ENCODE measurements at regions not wholly inside any gene's neighbourhood (a gene's known extent, or its start where the extent isn't known, plus 50 kb on each side); places are given as distances from the start of the nearest gene placed in this dataset.

DNA sequence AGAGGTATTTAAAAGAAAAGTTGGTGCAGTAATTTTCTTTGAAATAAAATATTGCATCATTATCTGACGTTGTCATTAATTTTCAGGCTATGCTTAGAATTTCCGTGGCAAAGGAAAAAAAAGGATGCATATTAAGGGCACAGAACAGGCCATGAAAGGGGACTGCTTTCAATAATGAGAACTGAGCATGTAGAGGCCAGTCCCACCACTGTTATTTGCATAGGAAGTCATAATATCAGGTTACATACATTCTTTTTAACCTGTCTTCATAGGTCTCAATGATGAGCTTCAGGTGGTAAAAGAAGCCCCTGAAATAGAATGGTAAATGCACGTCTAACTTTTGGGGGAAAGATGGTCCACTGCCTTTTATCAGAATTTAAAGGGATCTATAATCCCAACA is 272.1 kb upstream of the ALCAM start:
- Histone ChIP-seq H2AFZ (ENCODE audit: low read length) (no peak overlapping the region), H3K79me2 (ENCODE audit: insufficient read depth, low read length) (no peaks in the 10 kb centered on the region), H3K27me3 (ENCODE audit: insufficient read depth, low read length) (no peaks in the 10 kb centered on the region), H3K4me3 (ENCODE audit: insufficient read depth, low read length) (no peak overlapping the region), H3K4me1 (ENCODE audit: insufficient read depth, low read length) (no peaks in the 10 kb centered on the region), H3K27ac (ENCODE audit: low read depth, low read length) (no peak overlapping the region), H3K9me3 (ENCODE audit: low read depth, low read length) (no peaks in the 10 kb centered on the region), H4K20me1 (ENCODE audit: insufficient read depth, low read length) (no peaks in the 10 kb centered on the region), H3K36me3 (ENCODE audit: insufficient read depth, low read length) (no peaks in the 10 kb centered on the region), H3K4me2 (ENCODE audit: insufficient read depth, low read length) (no peak overlapping the region)
- DNase-seq (ENCODE audit: insufficient read length, low spot score, missing footprints): no peak
- TF ChIP-seq, protein P1, sequence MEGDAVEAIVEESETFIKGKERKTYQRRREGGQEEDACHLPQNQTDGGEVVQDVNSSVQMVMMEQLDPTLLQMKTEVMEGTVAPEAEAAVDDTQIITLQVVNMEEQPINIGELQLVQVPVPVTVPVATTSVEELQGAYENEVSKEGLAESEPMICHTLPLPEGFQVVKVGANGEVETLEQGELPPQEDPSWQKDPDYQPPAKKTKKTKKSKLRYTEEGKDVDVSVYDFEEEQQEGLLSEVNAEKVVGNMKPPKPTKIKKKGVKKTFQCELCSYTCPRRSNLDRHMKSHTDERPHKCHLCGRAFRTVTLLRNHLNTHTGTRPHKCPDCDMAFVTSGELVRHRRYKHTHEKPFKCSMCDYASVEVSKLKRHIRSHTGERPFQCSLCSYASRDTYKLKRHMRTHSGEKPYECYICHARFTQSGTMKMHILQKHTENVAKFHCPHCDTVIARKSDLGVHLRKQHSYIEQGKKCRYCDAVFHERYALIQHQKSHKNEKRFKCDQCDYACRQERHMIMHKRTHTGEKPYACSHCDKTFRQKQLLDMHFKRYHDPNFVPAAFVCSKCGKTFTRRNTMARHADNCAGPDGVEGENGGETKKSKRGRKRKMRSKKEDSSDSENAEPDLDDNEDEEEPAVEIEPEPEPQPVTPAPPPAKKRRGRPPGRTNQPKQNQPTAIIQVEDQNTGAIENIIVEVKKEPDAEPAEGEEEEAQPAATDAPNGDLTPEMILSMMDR (IDR thresholded peaks at IDR 0.05; ENCODE audit: extremely low read depth, low read depth, low read length): no peak

DNA sequence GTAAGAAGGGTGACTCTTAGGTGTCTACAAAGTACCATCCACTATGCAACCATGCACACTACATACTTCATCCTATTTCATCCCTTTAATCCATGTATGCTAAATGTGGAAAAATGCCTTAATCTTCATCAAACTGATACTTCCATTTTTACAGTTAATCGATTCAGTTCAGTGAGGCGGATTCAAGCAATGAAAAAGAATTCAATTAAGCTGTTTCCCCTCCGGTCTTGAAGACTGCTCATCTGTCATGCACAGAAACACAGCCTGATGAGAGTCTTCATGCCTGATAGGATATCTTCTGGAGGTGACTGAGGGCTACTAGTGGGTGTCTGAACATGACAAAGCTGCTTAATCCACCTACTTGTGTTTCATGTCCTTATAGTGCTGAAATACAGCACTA is 270.6 kb upstream of the ALCAM start:
- Histone ChIP-seq H2AFZ (ENCODE audit: low read length) (no peak overlapping the region), H3K4me2 (ENCODE audit: insufficient read depth, low read length) (no peak overlapping the region), H4K20me1 (ENCODE audit: insufficient read depth, low read length) (no peaks in the 10 kb centered on the region), H3K79me2 (ENCODE audit: insufficient read depth, low read length) (no peaks in the 10 kb centered on the region), H3K36me3 (ENCODE audit: insufficient read depth, low read length) (no peaks in the 10 kb centered on the region), H3K27ac (ENCODE audit: low read depth, low read length) (no peak overlapping the region), H3K4me1 (ENCODE audit: insufficient read depth, low read length) (no peaks in the 10 kb centered on the region), H3K27me3 (ENCODE audit: insufficient read depth, low read length) (no peaks in the 10 kb centered on the region), H3K9me3 (ENCODE audit: low read depth, low read length) (no peaks in the 10 kb centered on the region), H3K4me3 (ENCODE audit: insufficient read depth, low read length) (no peak overlapping the region)
- TF ChIP-seq, protein P1 (IDR thresholded peaks at IDR 0.05; ENCODE audit: extremely low read depth, low read depth, low read length): no peak
- DNase-seq (ENCODE audit: insufficient read length, low spot score, missing footprints): no peak

DNA sequence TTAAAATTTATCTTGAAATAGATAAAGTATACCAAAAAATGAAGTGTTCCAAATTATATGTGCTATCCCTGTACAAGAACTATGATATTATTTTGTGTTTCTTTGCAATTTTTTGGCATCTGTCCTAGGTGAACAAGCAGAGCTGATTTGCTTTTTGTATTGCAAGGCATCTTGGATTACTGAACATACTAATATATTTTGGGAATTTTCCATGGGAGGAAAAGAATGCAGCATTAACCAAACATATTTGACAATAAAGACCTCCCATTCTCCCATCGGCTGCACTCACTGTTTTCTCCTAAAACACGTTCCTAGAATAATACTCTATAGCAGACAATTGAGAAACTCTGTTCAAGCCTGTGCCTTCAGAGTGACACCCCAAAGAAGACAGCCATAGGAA is 265.1 kb upstream of the ALCAM start:
- Histone ChIP-seq H3K4me1 (ENCODE audit: insufficient read depth, low read length) (no peaks in the 10 kb centered on the region), H3K4me2 (ENCODE audit: insufficient read depth, low read length) (no peak overlapping the region), H3K27me3 (ENCODE audit: insufficient read depth, low read length) (no peaks in the 10 kb centered on the region), H3K27ac (ENCODE audit: low read depth, low read length) (no peak overlapping the region), H4K20me1 (ENCODE audit: insufficient read depth, low read length) (no peaks in the 10 kb centered on the region), H3K36me3 (ENCODE audit: insufficient read depth, low read length) (no peaks in the 10 kb centered on the region), H2AFZ (ENCODE audit: low read length) (no peak overlapping the region), H3K79me2 (ENCODE audit: insufficient read depth, low read length) (no peaks in the 10 kb centered on the region), H3K9me3 (ENCODE audit: low read depth, low read length) (no peaks in the 10 kb centered on the region), H3K4me3 (ENCODE audit: insufficient read depth, low read length) (no peak overlapping the region)
- no peak for DNase-seq (ENCODE audit: insufficient read length, low spot score, missing footprints)
- TF ChIP-seq, protein P1 (IDR thresholded peaks at IDR 0.05; ENCODE audit: extremely low read depth, low read depth, low read length): no peak

DNA sequence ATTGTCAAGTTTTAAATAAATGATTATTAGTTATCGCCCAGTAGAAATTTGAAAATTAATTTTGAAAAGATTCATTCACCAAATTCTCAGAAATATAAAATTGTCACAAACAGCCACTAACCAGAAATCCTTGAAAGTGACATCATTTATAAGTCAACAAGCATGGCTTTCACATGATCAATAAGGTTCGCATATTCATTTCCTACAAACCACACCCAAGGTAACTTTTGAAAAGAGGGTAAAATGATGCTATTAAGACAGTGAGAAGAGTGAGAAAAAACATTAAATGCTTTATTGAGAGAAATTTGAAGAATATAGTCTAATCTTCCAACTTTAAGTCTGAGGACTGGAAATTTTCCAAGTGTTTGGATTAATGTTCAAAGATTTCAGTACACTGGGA is 263.6 kb upstream of the ALCAM start:
- Histone ChIP-seq H3K79me2 (ENCODE audit: insufficient read depth, low read length) (no peaks in the 10 kb centered on the region), H3K4me3 (ENCODE audit: insufficient read depth, low read length) (no peak overlapping the region), H4K20me1 (ENCODE audit: insufficient read depth, low read length) (no peaks in the 10 kb centered on the region), H3K4me1 (ENCODE audit: insufficient read depth, low read length) (no peaks in the 10 kb centered on the region), H3K27ac (ENCODE audit: low read depth, low read length) (no peak overlapping the region), H3K27me3 (ENCODE audit: insufficient read depth, low read length) (no peaks in the 10 kb centered on the region), H2AFZ (ENCODE audit: low read length) (no peak overlapping the region), H3K4me2 (ENCODE audit: insufficient read depth, low read length) (no peak overlapping the region), H3K36me3 (ENCODE audit: insufficient read depth, low read length) (no peaks in the 10 kb centered on the region), H3K9me3 (ENCODE audit: low read depth, low read length) (no peaks in the 10 kb centered on the region)
- no peak for DNase-seq (ENCODE audit: insufficient read length, low spot score, missing footprints)
- TF ChIP-seq, protein P1 (IDR thresholded peaks at IDR 0.05; ENCODE audit: extremely low read depth, low read depth, low read length): no peak

Measured in osteoblast (primary cell).